Left lung (tissue), 4 donors: ENCODE measurements at regions not wholly inside any gene's neighbourhood (a gene's known extent, or its start where the extent isn't known, plus 50 kb on each side); places are given as distances from the start of the nearest gene placed in this dataset.

Experiments
- ATAC-seq: fragments of 200-7000 bp; cut with Tn5 transposase; one replicate; pipeline ENCODE4 v1.9.1; 2020; ENCODE audit warnings: moderate library complexity
- DNase-seq, 4 donors: peaks; one replicate each; pipeline ENCODE4 v3.0.0-alpha.2; 2013 to 2020
- H3K27ac ChIP-seq, 2 donors: fragments of 200-600 bp; sonication (generic) in 1 of 2; one replicate each; pipeline versions ENCODE4 v1.5.0 to v1.8.0; 2020 to 2021
- H3K27me3 ChIP-seq, 2 donors: fragments of 200-600 bp; sonication (generic) in 1 of 2; one replicate each; pipeline versions ENCODE4 v1.5.0 to v1.8.0; 2020 to 2021
- H3K36me3 ChIP-seq, 2 donors: fragments of 200-600 bp; sonication (generic) in 1 of 2; one replicate each; pipeline versions ENCODE4 v1.5.0 to v1.8.0; 2020 to 2021
- H3K4me1 ChIP-seq, 2 donors: fragments of 200-600 bp; one replicate each; pipeline ENCODE4 v1.8.0; 2021
- H3K4me3 ChIP-seq, 2 donors: fragments of 200-600 bp; sonication (generic) in 1 of 2; one replicate each; pipeline versions ENCODE4 v1.5.0 to v1.8.0; 2020 to 2021; ENCODE audit warnings: mild to moderate bottlenecking in 1 of 2
- H3K9me3 ChIP-seq, 2 donors: fragments of 200-600 bp; sonication (generic) in 1 of 2; one replicate each; pipeline versions ENCODE4 v1.5.0 to v1.8.0; 2020 to 2021
- intact Hi-C, 2 donors: fragments of 100-400 bp; cut with DNase I; formaldehyde crosslinking; loops; one replicate each; pipeline versions ENCODE4 v1.11.2 to v1.14.2; 2022
- TF ChIP-seq, protein P1 (sequence below), 2 donors: fragments of 200-600 bp; sonication (generic) in 1 of 2; IDR thresholded peaks; one replicate each; pipeline versions ENCODE4 v1.5.0 to v1.8.0; 2021; ENCODE audit warnings: antibody characterized with exemption in 2 of 2
- donor health status: DM: no; HTN: yes; CAD: no.
- donor health status: DM: no; HTN: no; CAD: no.

DNA sequence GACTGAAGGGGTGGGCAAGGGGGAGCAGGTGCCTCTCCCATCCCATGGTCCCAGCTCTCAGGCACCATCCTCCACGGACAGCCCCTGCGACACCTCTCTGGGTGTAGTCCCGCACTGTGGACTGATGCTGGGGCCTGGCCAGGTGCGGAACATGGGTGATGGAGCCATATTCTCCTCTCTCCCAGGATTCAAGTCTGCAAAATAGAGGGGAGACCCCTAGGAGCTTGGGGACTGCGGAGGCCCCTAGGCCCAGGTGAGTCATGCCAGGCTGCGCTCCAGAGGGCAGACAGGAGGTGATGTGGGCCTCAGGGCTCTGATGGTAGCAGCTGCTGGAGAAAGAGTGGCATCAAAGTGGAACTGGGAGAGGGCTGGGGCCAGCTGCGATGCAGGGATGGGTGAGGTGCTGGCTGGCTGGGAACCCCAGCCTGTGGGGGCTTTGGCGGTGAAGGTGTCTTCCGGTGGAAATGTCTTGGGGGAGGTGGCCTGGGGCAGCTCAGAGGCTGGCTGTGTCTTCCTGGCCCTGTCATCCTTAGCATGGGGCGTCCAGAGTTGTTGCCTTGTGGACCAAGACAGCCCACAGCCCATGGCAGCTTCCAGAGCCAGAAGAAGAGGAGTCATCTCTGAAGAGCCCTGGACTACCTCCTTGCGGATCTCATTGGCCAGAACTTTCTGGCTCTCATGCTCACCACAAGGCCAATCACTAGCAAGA, 149.1 kb downstream of the KIF26A start:
- no peak overlapping the region for H3K4me3 ChIP-seq
- no peak overlapping the region for H3K27ac ChIP-seq
- TF ChIP-seq, protein P1, sequence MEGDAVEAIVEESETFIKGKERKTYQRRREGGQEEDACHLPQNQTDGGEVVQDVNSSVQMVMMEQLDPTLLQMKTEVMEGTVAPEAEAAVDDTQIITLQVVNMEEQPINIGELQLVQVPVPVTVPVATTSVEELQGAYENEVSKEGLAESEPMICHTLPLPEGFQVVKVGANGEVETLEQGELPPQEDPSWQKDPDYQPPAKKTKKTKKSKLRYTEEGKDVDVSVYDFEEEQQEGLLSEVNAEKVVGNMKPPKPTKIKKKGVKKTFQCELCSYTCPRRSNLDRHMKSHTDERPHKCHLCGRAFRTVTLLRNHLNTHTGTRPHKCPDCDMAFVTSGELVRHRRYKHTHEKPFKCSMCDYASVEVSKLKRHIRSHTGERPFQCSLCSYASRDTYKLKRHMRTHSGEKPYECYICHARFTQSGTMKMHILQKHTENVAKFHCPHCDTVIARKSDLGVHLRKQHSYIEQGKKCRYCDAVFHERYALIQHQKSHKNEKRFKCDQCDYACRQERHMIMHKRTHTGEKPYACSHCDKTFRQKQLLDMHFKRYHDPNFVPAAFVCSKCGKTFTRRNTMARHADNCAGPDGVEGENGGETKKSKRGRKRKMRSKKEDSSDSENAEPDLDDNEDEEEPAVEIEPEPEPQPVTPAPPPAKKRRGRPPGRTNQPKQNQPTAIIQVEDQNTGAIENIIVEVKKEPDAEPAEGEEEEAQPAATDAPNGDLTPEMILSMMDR (IDR thresholded peaks at IDR 0.05): no peak
- intact Hi-C loops: no loop called here
- no peaks in the 10 kb centered on the region for H3K9me3 ChIP-seq
- peak in 1 of 4 donors; percentile 51 for DNase-seq
- H3K27me3 ChIP-seq: peaks cover 0 to 25% of the 10 kb centered on the region in 2 donors
- no peaks in the 10 kb centered on the region for H3K36me3 ChIP-seq
- H3K4me1 ChIP-seq: no peaks in the 10 kb centered on the region
- ATAC-seq: no peak

DNA sequence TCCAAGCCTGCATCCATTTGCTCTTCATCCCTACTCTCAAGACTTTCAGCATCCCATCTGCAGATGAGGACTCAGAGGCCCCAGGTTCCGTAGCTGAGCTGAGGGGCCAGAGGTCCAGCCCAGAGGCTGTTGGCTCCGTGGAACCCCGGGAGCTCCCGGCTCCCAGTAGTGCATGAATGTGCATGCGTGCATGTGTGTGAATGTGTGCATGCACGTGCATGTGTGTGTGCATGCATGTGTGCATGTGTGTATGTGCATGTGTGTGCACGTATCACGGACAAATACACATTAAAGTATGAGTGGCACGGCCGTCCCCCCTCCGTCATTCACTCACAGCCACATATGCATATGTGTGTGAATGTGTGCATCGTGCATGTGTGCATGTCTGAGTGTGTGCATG, 149.9 kb downstream of the KIF26A start:
- TF ChIP-seq, protein P1 (IDR thresholded peaks at IDR 0.05): no peak
- Histone ChIP-seq H3K36me3 (no peaks in the 10 kb centered on the region), H3K9me3 (no peaks in the 10 kb centered on the region), H3K27ac (no peak overlapping the region), H3K4me3 (no peak overlapping the region), H3K4me1 (no peaks in the 10 kb centered on the region), H3K27me3 (peaks cover 0 to 34% of the 10 kb centered on the region in 2 donors)
- intact Hi-C loops: no loop called here
- ATAC-seq: no peak
- peak in 1 of 4 donors; percentile 51 for DNase-seq

DNA sequence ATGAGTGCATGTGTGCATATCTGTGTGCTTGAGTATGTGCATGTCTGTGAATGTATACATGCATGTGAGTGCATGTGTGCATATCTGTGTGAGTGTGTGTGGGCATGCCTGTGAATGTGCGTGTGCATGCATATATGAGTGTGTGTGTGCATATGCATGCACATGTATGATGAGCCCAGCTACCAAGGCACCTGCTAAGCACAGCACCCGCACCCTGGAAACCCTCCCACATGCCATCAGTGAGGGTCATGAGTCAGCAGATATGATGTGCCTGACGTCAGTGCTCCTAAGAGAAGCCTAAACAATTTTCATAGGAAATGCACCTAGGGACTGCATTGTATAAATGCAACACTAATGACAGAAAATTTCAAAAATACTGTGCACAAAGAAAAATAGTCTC, 151.1 kb downstream of the KIF26A start:
- TF ChIP-seq, protein P1 (IDR thresholded peaks at IDR 0.05): no peak
- H3K9me3 ChIP-seq: no peaks in the 10 kb centered on the region
- intact Hi-C loops: no loop called here

DNA sequence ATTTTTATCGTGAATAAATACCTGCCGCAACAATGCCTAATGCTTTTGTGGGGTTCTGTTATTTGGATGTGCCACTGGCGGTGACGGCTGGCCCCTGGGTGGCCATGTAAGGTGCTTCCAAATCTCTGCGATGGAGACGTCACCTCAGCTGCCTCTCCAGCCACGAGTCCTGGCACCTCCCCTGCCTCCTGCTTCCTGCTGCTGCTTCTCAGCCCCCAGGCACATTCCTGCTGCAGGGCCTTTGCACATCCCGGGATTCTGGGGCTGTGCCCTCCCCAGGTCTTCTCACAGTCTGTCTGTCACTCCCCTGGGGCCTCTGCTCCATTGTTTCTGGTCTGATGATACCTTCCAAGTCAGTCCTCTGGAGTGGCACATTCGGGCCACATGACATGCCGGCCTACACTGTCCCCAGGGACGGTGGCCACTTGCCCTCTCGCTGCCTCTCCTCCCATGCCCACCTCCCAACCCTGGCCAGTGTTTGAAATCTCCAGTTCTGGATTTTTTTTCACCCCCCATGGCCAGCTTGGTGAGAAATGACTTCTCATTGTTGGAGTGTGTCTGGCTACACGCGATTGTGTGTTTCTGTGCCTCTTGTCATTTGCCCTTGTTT, 151.8 kb downstream of the KIF26A start:
- H3K4me3 ChIP-seq: no peak overlapping the region
- H3K9me3 ChIP-seq: no peaks in the 10 kb centered on the region
- H3K36me3 ChIP-seq: no peaks in the 10 kb centered on the region
- no peak for ATAC-seq
- peaks cover 0 to 49% of the 10 kb centered on the region in 2 donors for H3K27me3 ChIP-seq
- TF ChIP-seq, protein P1 (IDR thresholded peaks at IDR 0.05): no peak
- H3K4me1 ChIP-seq: no peaks in the 10 kb centered on the region
- H3K27ac ChIP-seq: no peak overlapping the region
- intact Hi-C loops: no loop called here
- peak in 2 of 4 donors; percentile 10 to 39 for DNase-seq

More for the DNA sequence above, 151.1 kb downstream of the KIF26A start:
- Histone ChIP-seq H3K36me3 (no peaks in the 10 kb centered on the region), H3K4me1 (no peaks in the 10 kb centered on the region), H3K4me3 (no peak overlapping the region), H3K27ac (no peak overlapping the region), H3K27me3 (peaks cover 0 to 46% of the 10 kb centered on the region in 2 donors)
- DNase-seq (peak in 1 of 4 donors; percentile 16), ATAC-seq (no peak)

DNA sequence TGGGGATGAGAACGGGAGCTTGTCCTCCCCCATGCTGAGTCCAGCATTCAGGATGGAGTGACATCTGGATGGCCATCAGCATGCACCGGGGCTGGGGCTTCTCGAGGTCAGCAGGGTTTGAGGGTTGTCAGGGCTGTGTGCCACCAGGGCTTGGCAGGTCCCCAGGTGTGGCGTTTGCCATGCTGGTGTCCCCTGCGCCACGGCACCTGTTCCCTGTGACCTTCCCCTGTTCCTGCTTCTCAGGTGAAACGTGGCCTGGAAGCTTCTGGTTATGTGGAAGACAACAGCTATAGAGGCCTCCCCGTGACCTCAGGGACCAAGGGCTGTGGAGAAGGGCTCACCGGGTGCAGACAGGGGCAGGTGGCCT, 152.4 kb downstream of the KIF26A start:
- Histone ChIP-seq H3K36me3 (no peaks in the 10 kb centered on the region), H3K27me3 (peaks cover 0 to 49% of the 10 kb centered on the region in 2 donors), H3K27ac (no peak overlapping the region), H3K4me3 (no peak overlapping the region), H3K4me1 (no peaks in the 10 kb centered on the region), H3K9me3 (no peaks in the 10 kb centered on the region)
- DNase-seq: peak in 2 of 4 donors; percentile 26 to 54
- intact Hi-C loops: no loop called here
- no peak for ATAC-seq
- TF ChIP-seq, protein P1 (IDR thresholded peaks at IDR 0.05): no peak
